Immature natural killer cell (primary cell): ENCODE measurements at regions not wholly inside any gene's neighbourhood (a gene's known extent, or its start where the extent isn't known, plus 50 kb on each side); places are given as distances from the start of the nearest gene placed in this dataset.

ENCODE experiments used
- DNase-seq, 3 donors: peaks; one replicate each; pipeline ENCODE4 v3.0.0; 2022; ENCODE audit warnings: mixed read lengths in 1 of 3
- H3K27ac Mint-ChIP-seq, 6 donors: one replicate each; pipeline ENCODE4 v1.8.0; 2020; ENCODE audit warnings: mixed read lengths in 6 of 6, mild to moderate bottlenecking in 5 of 6, inconsistent platforms in 4 of 6, moderate library complexity in 3 of 6
- H3K27me3 Mint-ChIP-seq, 3 donors: one replicate each; pipeline ENCODE4 v1.8.0; 2020 to 2021; ENCODE audit warnings: low read depth in 3 of 3, mild to moderate bottlenecking in 3 of 3, mixed read lengths in 3 of 3, moderate library complexity in 3 of 3, inconsistent platforms in 1 of 3
- H3K36me3 Mint-ChIP-seq, 3 donors: one replicate each; pipeline ENCODE4 v1.8.0; 2020; ENCODE audit warnings: mixed read lengths in 3 of 3, inconsistent platforms in 2 of 3, mild to moderate bottlenecking in 2 of 3
- H3K4me1 Mint-ChIP-seq, 2 donors: one replicate each; pipeline ENCODE4 v1.8.0; 2020; ENCODE audit warnings: inconsistent platforms in 2 of 2, mild to moderate bottlenecking in 2 of 2, mixed read lengths in 2 of 2, moderate library complexity in 1 of 2
- H3K4me3 Mint-ChIP-seq, 5 donors: one replicate each; pipeline ENCODE4 v1.8.0; 2020; ENCODE audit warnings: mild to moderate bottlenecking in 5 of 5, mixed read lengths in 5 of 5, inconsistent platforms in 3 of 5, moderate library complexity in 3 of 5
- H3K9me3 Mint-ChIP-seq, 6 donors: one replicate each; pipeline ENCODE4 v1.8.0; 2020; ENCODE audit warnings: mild to moderate bottlenecking in 6 of 6, mixed read lengths in 6 of 6, inconsistent platforms in 4 of 6, moderate library complexity in 3 of 6

DNA sequence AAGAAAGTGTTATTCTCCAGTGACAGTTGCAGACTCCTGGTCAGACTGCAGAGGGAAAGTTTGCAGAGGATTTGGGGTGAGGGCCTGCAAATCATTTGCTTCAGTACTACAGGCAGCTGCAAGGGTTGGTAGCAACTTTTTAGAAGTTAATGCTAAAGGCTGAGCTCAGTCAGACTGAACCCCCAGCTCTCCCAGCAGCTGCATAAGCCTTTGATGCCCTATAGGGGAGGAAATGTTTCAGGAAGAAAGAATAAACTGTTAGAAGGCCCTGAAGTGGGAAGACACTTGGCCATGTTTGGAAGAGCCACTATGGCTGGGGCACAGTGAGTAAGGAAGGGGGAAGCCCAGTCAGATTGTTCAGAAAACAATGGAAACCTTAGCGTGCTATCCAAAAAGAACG lies 383.6 kb downstream of the TTLL7 start:
- DNase-seq, result no peak
- H3K9me3 Mint-ChIP-seq, result peaks cover 0 to 13% (median 4%) of the 10 kb centered on the region in 6 donors
- H3K4me1 Mint-ChIP-seq, result no peaks in the 10 kb centered on the region
- no peak overlapping the region for H3K27ac Mint-ChIP-seq
- no peaks in the 10 kb centered on the region for H3K36me3 Mint-ChIP-seq
- H3K4me3 Mint-ChIP-seq, result no peak overlapping the region
- H3K27me3 Mint-ChIP-seq, result peaks cover 0 to 2% (median 0%) of the 10 kb centered on the region in 3 donors

- no peaks in the 10 kb centered on the region for H3K4me1 Mint-ChIP-seq
- no peak overlapping the region for H3K4me3 Mint-ChIP-seq
- H3K36me3 Mint-ChIP-seq, result no peaks in the 10 kb centered on the region
- no peaks in the 10 kb centered on the region for H3K27me3 Mint-ChIP-seq
- peaks cover 2 to 12% (median 5%) of the 10 kb centered on the region in 6 donors for H3K9me3 Mint-ChIP-seq
- DNase-seq, result no peak
- no peak overlapping the region for H3K27ac Mint-ChIP-seq
These were observed 392.4 kb downstream of the TTLL7 start for GRCh38 chr1:83606416-83606955.

GRCh38 chr1:83596331-83596730 lies 402.6 kb downstream of the TTLL7 start:
- H3K4me3 Mint-ChIP-seq, result no peak overlapping the region
- peaks cover 0 to 4% (median 0%) of the 10 kb centered on the region in 3 donors for H3K27me3 Mint-ChIP-seq
- H3K36me3 Mint-ChIP-seq, result no peaks in the 10 kb centered on the region
- no peaks in the 10 kb centered on the region for H3K4me1 Mint-ChIP-seq
- H3K9me3 Mint-ChIP-seq, result peaks cover 12 to 52% (median 19%) of the 10 kb centered on the region in 6 donors
- no peak for DNase-seq
- no peak overlapping the region for H3K27ac Mint-ChIP-seq

- Mint-ChIP-seq H3K9me3 (peaks cover 4 to 34% (median 15%) of the 10 kb centered on the region in 6 donors), H3K27me3 (peaks cover 0 to 2% (median 0%) of the 10 kb centered on the region in 3 donors), H3K27ac (no peak overlapping the region), H3K4me1 (no peaks in the 10 kb centered on the region), H3K36me3 (no peaks in the 10 kb centered on the region), H3K4me3 (no peak overlapping the region)
- DNase-seq, result no peak
These were observed 405.9 kb downstream of the TTLL7 start for GRCh38 chr1:83593073-83593472.

GRCh38 chr1:83588140-83588539 lies 410.8 kb downstream of the TTLL7 start:
- DNase-seq, result no peak
- H3K36me3 Mint-ChIP-seq, result no peaks in the 10 kb centered on the region
- no peaks in the 10 kb centered on the region for H3K4me1 Mint-ChIP-seq
- H3K27me3 Mint-ChIP-seq, result peaks cover 0 to 2% (median 0%) of the 10 kb centered on the region in 3 donors
- H3K4me3 Mint-ChIP-seq, result no peak overlapping the region
- H3K27ac Mint-ChIP-seq, result no peak overlapping the region
- H3K9me3 Mint-ChIP-seq, result peaks cover 0 to 27% (median 12%) of the 10 kb centered on the region in 6 donors

DNA sequence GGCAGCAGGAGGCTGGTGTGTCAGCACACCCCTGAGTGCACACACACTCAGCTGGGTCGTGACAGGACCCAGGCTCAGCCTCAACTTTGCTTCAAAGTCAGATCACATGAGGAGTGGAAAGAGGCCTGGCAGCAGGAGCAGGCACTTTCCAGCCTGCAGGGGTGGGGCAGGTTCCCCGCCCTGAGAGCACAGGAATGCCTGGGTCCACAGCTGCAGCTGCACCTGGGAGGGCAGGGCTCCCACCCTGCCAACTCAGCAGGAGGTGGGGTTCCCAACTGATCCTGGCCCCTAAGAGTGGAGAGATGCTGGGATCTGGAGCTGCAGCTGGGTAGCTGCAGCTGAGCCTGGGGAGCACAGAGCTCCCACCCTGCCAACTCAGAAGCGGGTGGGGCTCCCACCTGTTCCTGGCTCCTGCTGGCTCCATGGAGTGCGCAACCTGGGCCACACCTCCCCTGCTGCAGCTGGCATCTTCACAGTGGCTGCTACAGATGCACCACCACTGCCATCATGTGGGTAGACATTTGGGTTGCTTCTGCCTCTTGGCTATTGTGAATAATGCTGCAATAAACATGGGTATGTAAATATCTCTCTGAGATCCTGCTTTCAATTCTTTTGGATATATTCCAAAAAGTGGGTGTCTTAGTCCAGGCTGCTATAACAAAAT lies 415.4 kb downstream of the TTLL7 start:
- no peak overlapping the region for H3K4me3 Mint-ChIP-seq
- H3K27ac Mint-ChIP-seq, result no peak overlapping the region
- H3K27me3 Mint-ChIP-seq, result peaks cover 0 to 2% (median 0%) of the 10 kb centered on the region in 3 donors
- H3K36me3 Mint-ChIP-seq, result no peaks in the 10 kb centered on the region
- H3K4me1 Mint-ChIP-seq, result no peaks in the 10 kb centered on the region
- DNase-seq, result no peak
- H3K9me3 Mint-ChIP-seq, result peaks cover 0 to 28% (median 6%) of the 10 kb centered on the region in 6 donors

GRCh38 chr1:83581747-83582146 lies 417.2 kb downstream of the TTLL7 start:
- Mint-ChIP-seq H3K4me1 (no peaks in the 10 kb centered on the region), H3K4me3 (no peak overlapping the region), H3K27me3 (peaks cover 0 to 2% (median 0%) of the 10 kb centered on the region in 3 donors), H3K27ac (no peak overlapping the region), H3K36me3 (no peaks in the 10 kb centered on the region), H3K9me3 (peaks cover 2 to 24% (median 6%) of the 10 kb centered on the region in 6 donors)
- no peak for DNase-seq

DNA sequence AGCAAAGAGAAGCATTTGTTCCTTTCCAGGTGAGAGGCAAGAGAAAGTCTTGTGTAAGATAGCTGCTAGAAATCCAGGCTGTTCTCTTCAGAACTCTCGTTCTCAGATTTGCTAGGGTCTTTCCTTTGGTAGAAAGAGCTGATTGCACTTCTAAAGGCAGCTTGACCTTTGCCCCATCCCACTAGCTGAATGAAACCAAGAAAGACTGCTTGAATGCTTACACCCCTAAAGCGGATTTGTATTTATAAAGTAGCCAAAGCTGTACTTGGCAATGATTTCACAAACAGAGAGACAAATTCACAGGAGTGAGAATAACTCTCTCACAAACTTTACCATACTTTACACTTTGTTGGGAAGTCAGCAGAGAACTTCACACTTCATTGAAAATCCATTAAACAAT lies 424.1 kb downstream of the TTLL7 start:
- no peaks in the 10 kb centered on the region for H3K4me1 Mint-ChIP-seq
- peaks cover 0 to 14% (median 8%) of the 10 kb centered on the region in 6 donors for H3K9me3 Mint-ChIP-seq
- no peak overlapping the region for H3K4me3 Mint-ChIP-seq
- H3K36me3 Mint-ChIP-seq, result peaks cover 0 to 3% (median 0%) of the 10 kb centered on the region in 3 donors
- no peak for DNase-seq
- no peak overlapping the region for H3K27ac Mint-ChIP-seq
- H3K27me3 Mint-ChIP-seq, result no peaks in the 10 kb centered on the region

GRCh38 chr1:83573776-83574175 lies 425.2 kb downstream of the TTLL7 start:
- peaks cover 0 to 3% (median 0%) of the 10 kb centered on the region in 3 donors for H3K36me3 Mint-ChIP-seq
- peaks cover 2 to 17% (median 8%) of the 10 kb centered on the region in 6 donors for H3K9me3 Mint-ChIP-seq
- H3K27ac Mint-ChIP-seq, result no peak overlapping the region
- H3K27me3 Mint-ChIP-seq, result no peaks in the 10 kb centered on the region
- no peak for DNase-seq
- H3K4me1 Mint-ChIP-seq, result no peaks in the 10 kb centered on the region
- H3K4me3 Mint-ChIP-seq, result no peak overlapping the region

DNA sequence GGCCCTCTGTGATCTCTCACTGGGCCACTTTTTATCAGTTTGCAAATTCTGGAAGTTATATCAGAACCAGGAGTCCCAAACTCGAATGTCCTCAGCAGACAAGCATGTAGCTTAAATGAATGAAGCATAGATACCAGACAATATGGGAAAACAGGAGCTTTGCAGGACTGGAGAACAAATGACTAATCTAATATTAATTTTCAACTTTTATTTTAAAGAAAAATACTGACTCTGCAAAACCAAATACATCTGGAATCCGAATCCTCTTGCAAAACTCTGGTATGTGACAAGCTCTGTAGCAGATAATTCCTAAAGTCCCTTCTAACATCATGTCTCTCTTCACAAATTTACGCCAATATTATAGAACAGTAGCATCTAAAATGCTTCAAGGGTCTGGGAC lies 427.4 kb downstream of the TTLL7 start:
- no peak for DNase-seq
- H3K4me3 Mint-ChIP-seq, result no peak overlapping the region
- peaks cover 6 to 26% (median 10%) of the 10 kb centered on the region in 6 donors for H3K9me3 Mint-ChIP-seq
- H3K4me1 Mint-ChIP-seq, result no peaks in the 10 kb centered on the region
- no peak overlapping the region for H3K27ac Mint-ChIP-seq
- no peaks in the 10 kb centered on the region for H3K27me3 Mint-ChIP-seq
- H3K36me3 Mint-ChIP-seq, result peaks cover 0 to 3% (median 0%) of the 10 kb centered on the region in 3 donors

DNA sequence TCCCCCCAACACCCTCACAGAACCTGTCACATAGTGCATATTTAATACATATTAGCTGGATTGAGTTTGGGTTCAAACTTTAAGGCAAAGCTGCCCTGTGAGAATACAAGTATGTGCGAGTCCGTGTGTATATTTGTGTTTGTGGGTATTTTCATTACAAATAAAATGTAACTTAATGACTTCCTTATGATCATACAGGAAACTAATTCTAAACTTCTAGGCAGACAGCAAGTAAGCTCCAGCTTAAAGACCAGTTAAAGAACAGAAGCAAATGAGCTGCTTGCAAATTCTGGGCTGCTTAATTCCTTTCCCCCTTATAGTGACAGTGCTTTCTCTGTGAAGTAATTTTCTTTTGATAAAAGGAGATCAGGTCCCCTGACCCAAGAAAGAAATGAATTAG lies 437.6 kb downstream of the TTLL7 start:
- H3K4me1 Mint-ChIP-seq, result no peaks in the 10 kb centered on the region
- H3K27ac Mint-ChIP-seq, result no peak overlapping the region
- peaks cover 0 to under 1% (median 0%) of the 10 kb centered on the region in 3 donors for H3K27me3 Mint-ChIP-seq
- no peaks in the 10 kb centered on the region for H3K36me3 Mint-ChIP-seq
- H3K9me3 Mint-ChIP-seq, result peaks cover 4 to 35% (median 9%) of the 10 kb centered on the region in 6 donors
- DNase-seq, result no peak
- H3K4me3 Mint-ChIP-seq, result no peak overlapping the region

- Mint-ChIP-seq H3K27me3 (peaks cover 0 to 2% (median 0%) of the 10 kb centered on the region in 3 donors), H3K9me3 (peaks cover 4 to 34% (median 8%) of the 10 kb centered on the region in 6 donors), H3K27ac (no peak overlapping the region), H3K36me3 (no peaks in the 10 kb centered on the region), H3K4me1 (no peaks in the 10 kb centered on the region), H3K4me3 (no peak overlapping the region)
- no peak for DNase-seq
These were observed 439.6 kb downstream of the TTLL7 start for GRCh38 chr1:83559129-83559840.

- H3K4me1 Mint-ChIP-seq, result no peaks in the 10 kb centered on the region
- H3K36me3 Mint-ChIP-seq, result no peaks in the 10 kb centered on the region
- H3K4me3 Mint-ChIP-seq, result no peak overlapping the region
- H3K27me3 Mint-ChIP-seq, result peaks cover 0 to 2% (median 0%) of the 10 kb centered on the region in 3 donors
- DNase-seq, result no peak
- no peak overlapping the region for H3K27ac Mint-ChIP-seq
- peaks cover 2 to 11% (median 5%) of the 10 kb centered on the region in 6 donors for H3K9me3 Mint-ChIP-seq
These were observed 443.1 kb downstream of the TTLL7 start for GRCh38 chr1:83555871-83556270.

DNA sequence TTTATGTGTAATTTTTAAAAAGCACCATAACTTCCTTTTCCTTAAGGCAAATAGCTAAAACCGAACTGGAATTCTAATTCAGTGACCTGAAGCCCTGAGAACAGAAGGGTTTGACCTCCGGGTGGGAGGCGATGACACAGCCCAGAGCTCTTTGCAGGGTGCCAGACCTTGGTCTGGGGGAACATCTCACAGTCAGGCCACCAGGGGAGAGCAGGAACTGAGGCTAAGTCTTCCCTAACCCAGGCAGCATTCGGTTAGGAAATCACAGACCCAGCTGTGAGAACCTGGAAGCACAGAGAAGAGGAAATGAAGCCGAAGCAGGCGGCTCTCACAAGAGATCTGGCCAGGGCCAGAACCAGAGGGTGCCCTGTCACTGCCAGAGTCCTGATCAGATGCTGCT lies 444.8 kb downstream of the TTLL7 start:
- no peak overlapping the region for H3K27ac Mint-ChIP-seq
- H3K27me3 Mint-ChIP-seq, result peaks cover 0 to 2% (median 0%) of the 10 kb centered on the region in 3 donors
- DNase-seq, result no peak
- peaks cover 0 to 13% (median 3%) of the 10 kb centered on the region in 6 donors for H3K9me3 Mint-ChIP-seq
- H3K4me1 Mint-ChIP-seq, result no peaks in the 10 kb centered on the region
- no peak overlapping the region for H3K4me3 Mint-ChIP-seq
- no peaks in the 10 kb centered on the region for H3K36me3 Mint-ChIP-seq
